GM19023 (cell line): ENCODE measurements at regions not wholly inside any gene's neighbourhood (a gene's known extent, or its start where the extent isn't known, plus 50 kb on each side); places are given as distances from the start of the nearest gene placed in this dataset.
"Not testable (repeated sequence)": the region's sequence is repeated elsewhere in the genome, so short reads cannot be mapped to it uniquely, and the experiment has no call there.

Experiments used
- ATAC-seq: cut with Tn5 transposase; IDR thresholded peaks from one replicate; pipeline ENCODE4 v1.9.1; 2021; ENCODE audit warnings: mild to moderate bottlenecking, moderate library complexity; ENCODE audit not compliant: unreplicated experiment

DNA sequence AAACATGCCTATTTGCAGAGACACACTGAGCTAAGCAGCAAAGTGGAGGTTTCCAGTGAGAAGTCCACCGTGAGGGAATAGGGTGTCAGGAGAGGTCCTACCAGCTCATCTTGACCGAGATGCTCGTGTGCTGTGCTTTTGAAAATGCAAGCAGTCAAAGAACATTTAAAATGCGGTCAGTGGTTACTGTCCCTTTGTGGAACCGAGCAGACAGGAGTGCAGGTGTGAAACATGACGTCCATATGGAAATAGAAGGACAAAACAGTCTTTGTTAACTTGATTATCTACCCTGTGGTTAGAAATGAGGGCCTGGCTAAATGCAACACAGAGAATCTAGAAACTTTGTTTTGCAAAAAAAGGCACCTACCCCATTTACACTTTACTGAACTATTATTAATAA lies 473.3 kb downstream of the SPATA31A6 start:
- not testable (repeated sequence) for ATAC-seq

GRCh38 chr9:42657496-42657895 lies 474.0 kb downstream of the SPATA31A6 start:
- not testable (repeated sequence) for ATAC-seq

GRCh38 chr9:42697146-42697545 lies 513.7 kb downstream of the SPATA31A6 start:
- ATAC-seq: not testable (repeated sequence)

DNA sequence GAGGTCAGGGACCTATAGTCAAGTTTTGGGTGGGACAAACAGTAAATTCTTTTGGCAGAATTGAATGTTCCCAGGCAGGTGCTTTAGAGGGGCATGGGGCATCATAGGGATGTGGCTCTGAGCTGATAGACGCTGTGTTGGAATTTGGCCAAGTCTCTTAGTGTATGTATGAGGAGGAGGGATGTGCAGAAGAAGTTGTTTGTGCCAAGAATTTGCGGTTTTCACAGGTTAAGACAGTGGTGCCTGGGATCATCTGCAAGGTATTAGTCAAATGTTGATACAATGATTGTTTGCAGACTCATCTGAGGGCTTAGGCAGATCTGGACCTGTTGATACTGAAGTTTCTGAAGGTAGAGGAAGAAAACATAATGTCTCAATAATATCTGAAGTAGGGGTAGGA lies 519.4 kb downstream of the SPATA31A6 start:
- ATAC-seq: not testable (repeated sequence)

DNA sequence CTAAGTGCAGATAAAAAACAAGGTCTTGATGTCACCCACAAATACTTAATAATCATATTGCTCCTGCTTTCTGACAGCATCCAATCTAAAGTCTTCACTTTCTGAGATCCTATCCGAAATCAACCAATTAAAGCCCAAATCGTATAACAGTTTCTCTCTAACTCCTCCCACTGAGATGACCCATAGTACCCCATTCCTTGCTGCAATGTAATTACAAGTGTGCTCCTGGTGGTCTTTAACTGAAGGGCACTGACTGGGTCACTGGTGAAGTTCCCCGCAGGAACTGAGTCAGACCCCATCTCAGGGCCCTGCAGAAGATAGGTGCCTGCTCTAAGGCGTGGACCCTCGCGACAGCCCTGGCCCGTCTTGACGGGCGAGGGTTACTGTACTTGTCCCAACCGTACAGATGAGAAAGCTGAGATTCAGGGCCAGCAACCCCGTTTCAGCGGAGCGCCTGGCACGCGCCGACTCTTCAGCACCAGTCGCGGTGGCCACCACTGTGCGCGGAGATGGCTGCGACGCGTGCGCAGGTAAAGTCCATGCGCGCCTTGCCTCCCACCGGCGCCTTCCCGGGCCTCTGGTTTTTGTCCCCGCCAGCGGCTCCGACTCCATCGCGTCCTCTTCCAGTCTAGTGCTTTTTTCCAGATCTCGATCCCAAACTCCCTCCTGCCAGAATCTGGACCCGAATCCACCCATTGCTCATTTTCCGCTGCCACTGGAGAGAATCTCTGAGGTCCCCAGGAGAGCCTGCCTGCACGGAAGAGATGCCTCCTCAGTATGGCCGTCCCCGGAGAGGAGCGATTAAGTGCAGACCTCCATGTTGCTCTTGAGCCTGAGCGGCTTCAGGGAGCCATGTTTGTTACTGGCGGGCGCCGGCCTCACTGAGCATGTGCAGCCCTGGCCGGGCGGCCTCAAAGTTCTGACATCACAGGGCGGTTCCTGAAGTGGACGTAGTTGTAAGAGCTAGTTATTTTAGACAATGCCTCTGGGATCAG lies 541.7 kb downstream of the SPATA31A6 start:
- not testable (repeated sequence) for ATAC-seq

DNA sequence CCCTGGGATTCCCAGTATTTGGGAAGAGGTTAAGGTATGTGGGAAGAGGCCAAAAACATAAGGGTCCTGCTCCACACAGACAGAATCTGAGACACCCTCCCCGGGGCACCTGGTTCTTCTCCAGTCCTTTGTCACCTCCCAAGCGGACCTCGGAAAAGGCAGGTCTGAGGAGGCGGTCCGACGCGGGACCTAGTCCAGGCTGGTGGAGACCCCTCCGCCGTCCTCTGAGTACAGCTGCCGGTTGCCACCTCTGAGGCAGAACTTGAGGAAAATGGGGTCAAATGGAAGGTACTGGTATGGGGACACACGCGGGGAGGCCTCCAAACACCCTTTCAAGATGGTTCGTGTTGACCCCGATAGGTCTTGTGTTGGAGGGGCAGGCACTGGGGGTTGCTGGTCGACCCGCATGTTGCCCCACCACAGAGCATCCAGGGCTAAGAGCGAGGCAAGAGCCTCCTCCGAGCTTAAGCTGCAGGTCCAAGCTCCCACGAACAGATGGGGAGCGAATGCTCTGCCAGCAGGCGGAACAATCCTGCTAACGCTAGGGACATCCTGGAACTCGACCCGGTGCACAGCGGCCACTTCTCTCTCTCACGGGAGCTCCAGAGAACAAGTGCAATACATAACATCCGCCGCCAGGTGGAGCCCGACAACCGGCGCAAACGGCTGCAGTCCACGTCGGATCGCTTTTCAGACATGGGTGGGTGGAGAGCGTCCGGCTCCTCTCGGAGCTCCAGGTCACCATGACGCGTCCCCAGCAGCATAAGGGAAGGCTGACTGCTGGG lies 559.8 kb downstream of the SPATA31A6 start:
- peak; percentile 83 for ATAC-seq

DNA sequence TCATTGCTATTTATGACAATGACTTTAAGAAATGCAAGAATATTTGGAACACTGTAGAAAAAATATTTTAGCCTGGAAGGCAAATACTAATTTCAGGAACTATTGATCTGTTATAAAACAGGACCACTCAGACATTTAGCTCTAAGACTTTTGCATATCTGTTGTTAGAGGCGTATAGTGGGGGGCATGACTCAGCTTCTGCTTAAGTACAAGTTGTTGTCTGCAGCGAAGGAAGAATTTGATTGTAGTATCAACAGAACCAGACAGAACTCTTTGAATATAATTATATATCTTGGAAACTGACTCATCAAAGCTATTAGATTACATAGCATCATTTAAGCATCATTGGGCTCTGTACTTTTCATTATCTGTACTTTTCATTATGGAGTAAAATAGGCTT lies 573.8 kb downstream of the SPATA31A6 start:
- not testable (repeated sequence) for ATAC-seq

DNA sequence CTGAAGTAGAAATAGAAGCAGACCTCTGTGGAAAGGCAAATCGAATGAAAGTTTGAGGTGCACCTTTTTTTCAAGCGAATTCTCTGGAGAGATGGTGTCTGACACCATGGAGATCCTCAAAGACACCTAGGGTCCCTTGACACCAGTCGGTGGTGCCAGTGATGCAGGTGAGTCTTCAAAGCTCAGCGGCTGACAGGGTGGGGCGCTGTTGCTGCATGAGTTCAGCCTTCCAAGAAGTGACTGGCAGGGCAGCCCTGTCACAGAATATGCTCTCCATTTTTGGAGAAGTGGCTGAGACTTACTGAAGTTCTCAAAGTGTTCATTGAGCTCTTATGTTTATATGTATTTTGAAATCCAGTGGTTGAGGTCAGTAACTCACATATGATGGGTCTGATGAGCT lies 575.9 kb downstream of the SPATA31A6 start:
- ATAC-seq: not testable (repeated sequence)

GRCh38 chr9:42782201-42782600 lies 598.7 kb downstream of the SPATA31A6 start:
- ATAC-seq: not testable (repeated sequence)

DNA sequence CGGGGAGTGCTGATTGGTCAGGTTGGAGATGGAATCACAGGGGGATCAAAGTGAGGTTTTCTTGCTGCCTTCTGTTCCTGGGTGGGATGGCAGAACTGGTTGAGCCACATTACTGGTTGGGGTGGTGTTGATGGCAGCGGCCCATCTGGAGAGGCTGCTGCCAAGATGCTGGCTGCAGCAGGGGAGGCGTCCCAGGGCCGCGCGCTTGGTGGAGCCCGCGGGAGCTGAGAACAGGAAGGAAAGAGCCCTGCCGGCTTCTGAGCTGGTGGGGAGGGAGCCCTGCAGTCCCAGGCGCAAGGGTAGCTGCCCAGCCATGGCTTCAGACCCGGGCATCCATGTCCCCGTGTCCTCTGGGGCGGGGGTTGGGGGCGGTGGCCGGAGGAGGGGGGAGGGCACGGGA lies 609.3 kb downstream of the SPATA31A6 start:
- ATAC-seq: not testable (repeated sequence)

GRCh38 chr9:42798571-42798970 lies 615.1 kb downstream of the SPATA31A6 start:
- ATAC-seq: not testable (repeated sequence)

- not testable (repeated sequence) for ATAC-seq
Measured at GRCh38 chr9:42802716-42803115, 619.3 kb downstream of the SPATA31A6 start.

DNA sequence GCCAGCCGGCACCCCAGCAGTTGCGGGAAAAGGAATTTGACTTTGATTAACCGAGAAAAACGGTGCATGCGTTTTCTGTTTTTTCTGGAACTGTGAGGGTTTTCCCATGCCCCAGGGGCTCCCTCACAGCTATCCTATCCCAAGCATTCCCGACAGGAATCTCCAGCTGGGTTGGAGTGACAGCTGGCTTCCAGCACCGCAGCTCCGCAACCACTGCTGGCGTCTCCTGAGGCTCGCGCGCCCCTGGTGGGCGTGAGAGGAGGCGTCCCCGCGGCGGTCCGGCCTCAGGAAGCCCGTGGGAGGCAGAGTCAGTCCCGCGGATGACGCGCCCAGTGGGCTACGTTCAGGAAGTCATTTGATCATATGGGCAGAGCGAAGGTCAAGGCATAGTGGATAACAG lies 623.2 kb downstream of the SPATA31A6 start:
- not testable (repeated sequence) for ATAC-seq

GRCh38 chr9:42821468-42821867 lies 638.0 kb downstream of the SPATA31A6 start:
- not testable (repeated sequence) for ATAC-seq

- ATAC-seq: not testable (repeated sequence)
Measured at GRCh38 chr9:42848156-42848555, 664.7 kb downstream of the SPATA31A6 start.

DNA sequence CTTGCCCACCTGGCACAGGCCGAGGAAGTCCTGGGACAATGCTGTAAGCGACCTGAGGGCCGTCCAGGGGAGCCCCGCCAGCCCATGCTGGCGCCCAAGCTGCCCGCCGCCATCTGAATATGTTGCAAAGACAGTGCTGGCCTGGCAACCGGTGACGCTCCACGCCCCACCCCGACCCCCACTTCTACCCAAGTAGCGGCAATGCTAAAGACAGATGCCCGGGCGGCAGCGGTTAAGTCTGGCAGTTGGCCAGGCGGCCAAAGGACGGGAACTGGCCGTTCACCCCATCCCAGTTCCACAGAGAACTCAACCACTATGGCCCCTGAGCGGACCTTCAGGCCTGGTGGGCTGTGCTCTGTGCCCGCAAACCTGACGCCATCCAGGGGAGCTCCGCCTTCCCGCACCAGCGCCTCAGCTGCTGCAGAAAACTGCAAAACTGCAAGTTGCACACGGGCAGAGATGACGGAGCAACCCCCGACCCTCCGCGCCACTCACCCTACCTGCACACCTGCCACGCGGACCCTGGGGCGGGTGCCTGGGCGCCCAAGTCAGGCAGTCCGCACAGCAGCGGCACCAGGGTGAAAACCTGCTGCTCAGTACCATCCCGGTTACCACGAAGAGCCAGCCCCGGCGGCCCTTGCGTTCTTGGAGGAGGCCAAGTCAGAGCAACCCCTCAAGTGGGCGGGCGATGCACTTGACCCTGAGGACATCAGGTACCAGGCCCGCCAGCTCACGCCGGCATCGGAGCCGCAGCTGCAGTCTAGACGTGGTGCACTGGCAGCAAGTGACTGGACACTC lies 667.6 kb downstream of the SPATA31A6 start:
- not testable (repeated sequence) for ATAC-seq

DNA sequence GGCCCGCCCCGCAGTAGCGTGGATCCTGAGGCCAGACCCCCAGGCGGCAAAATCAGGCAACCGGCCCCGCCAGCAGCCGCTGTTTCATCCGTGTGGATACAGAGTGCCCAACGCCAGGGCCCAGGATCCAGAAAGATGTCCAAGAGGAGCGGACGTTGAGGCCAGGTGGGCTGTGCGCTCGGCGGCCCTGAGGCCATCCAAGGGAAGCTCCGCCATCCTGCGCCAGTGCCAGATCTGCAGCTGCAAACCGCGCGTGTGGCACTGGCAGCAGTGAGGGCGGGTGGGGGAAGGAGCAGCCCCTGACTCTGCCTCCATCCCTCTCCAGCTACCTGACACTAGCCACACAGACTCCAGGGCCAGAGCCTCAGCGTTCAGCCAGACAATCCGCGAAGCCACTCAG lies 668.2 kb downstream of the SPATA31A6 start:
- not testable (repeated sequence) for ATAC-seq

GRCh38 chr9:42852133-42852930 lies 668.9 kb downstream of the SPATA31A6 start:
- ATAC-seq: not testable (repeated sequence)

- ATAC-seq: not testable (repeated sequence)
Measured at GRCh38 chr9:42860133-42860532, 676.7 kb downstream of the SPATA31A6 start.

- ATAC-seq: not testable (repeated sequence)
Measured at GRCh38 chr9:42862465-42862864, 679.0 kb downstream of the SPATA31A6 start.
